ENCODE measurements at regions not wholly inside any gene's neighbourhood (a gene's known extent, or its start where the extent isn't known, plus 50 kb on each side); places are given as distances from the start of the nearest gene placed in this dataset.

GRCh38 chr16:79994418-79994817 is 393.9 kb upstream of the MAF start:
- TF ChIP-seq CTCF (IDR thresholded peaks at IDR 0.05; ENCODE audit: partially characterized antibody, unreplicated experiment), result no peak
- Mint-ChIP-seq H3K9me3 (ENCODE audit: unreplicated experiment) (peaks cover 1% of the 10 kb centered on the region), H3K27me3 (ENCODE audit: unreplicated experiment) (no peaks in the 10 kb centered on the region), H3K36me3 (ENCODE audit: unreplicated experiment) (no peaks in the 10 kb centered on the region), H3K4me3 (ENCODE audit: unreplicated experiment) (no peak overlapping the region), H3K27ac (ENCODE audit: unreplicated experiment) (no peak overlapping the region), H3K4me1 (ENCODE audit: low read depth, unreplicated experiment) (no peaks in the 10 kb centered on the region)
- DNase-seq, result no peak

GRCh38 chr16:79993629-79994209 is 393.2 kb upstream of the MAF start:
- Mint-ChIP-seq H3K9me3 (ENCODE audit: unreplicated experiment) (no peaks in the 10 kb centered on the region), H3K27ac (ENCODE audit: unreplicated experiment) (no peak overlapping the region), H3K4me1 (ENCODE audit: low read depth, unreplicated experiment) (no peaks in the 10 kb centered on the region), H3K4me3 (ENCODE audit: unreplicated experiment) (no peak overlapping the region), H3K27me3 (ENCODE audit: unreplicated experiment) (no peaks in the 10 kb centered on the region), H3K36me3 (ENCODE audit: unreplicated experiment) (no peaks in the 10 kb centered on the region)
- DNase-seq, result no peak
- TF ChIP-seq CTCF (IDR thresholded peaks at IDR 0.05; ENCODE audit: partially characterized antibody, unreplicated experiment), result no peak

GRCh38 chr16:79991969-79992368 is 391.4 kb upstream of the MAF start:
- Mint-ChIP-seq H3K27me3 (ENCODE audit: unreplicated experiment) (no peaks in the 10 kb centered on the region), H3K9me3 (ENCODE audit: unreplicated experiment) (no peaks in the 10 kb centered on the region), H3K27ac (ENCODE audit: unreplicated experiment) (no peak overlapping the region), H3K4me1 (ENCODE audit: low read depth, unreplicated experiment) (no peaks in the 10 kb centered on the region), H3K4me3 (ENCODE audit: unreplicated experiment) (no peak overlapping the region), H3K36me3 (ENCODE audit: unreplicated experiment) (no peaks in the 10 kb centered on the region)
- no peak for DNase-seq
- TF ChIP-seq CTCF (IDR thresholded peaks at IDR 0.05; ENCODE audit: partially characterized antibody, unreplicated experiment), result no peak

GRCh38 chr16:79988721-79989220 is 388.2 kb upstream of the MAF start:
- H3K9me3 Mint-ChIP-seq (ENCODE audit: unreplicated experiment), result no peaks in the 10 kb centered on the region
- H3K27me3 Mint-ChIP-seq (ENCODE audit: unreplicated experiment), result peaks cover 2% of the 10 kb centered on the region
- no peaks in the 10 kb centered on the region for H3K4me1 Mint-ChIP-seq (ENCODE audit: low read depth, unreplicated experiment)
- no peak overlapping the region for H3K27ac Mint-ChIP-seq (ENCODE audit: unreplicated experiment)
- no peak overlapping the region for H3K4me3 Mint-ChIP-seq (ENCODE audit: unreplicated experiment)
- DNase-seq, result no peak
- no peaks in the 10 kb centered on the region for H3K36me3 Mint-ChIP-seq (ENCODE audit: unreplicated experiment)
- TF ChIP-seq CTCF (IDR thresholded peaks at IDR 0.05; ENCODE audit: partially characterized antibody, unreplicated experiment), result no peak

GRCh38 chr16:79988089-79988488 is 387.6 kb upstream of the MAF start:
- Mint-ChIP-seq H3K27ac (ENCODE audit: unreplicated experiment) (no peak overlapping the region), H3K4me3 (ENCODE audit: unreplicated experiment) (no peak overlapping the region), H3K27me3 (ENCODE audit: unreplicated experiment) (peaks cover 2% of the 10 kb centered on the region), H3K9me3 (ENCODE audit: unreplicated experiment) (no peaks in the 10 kb centered on the region), H3K4me1 (ENCODE audit: low read depth, unreplicated experiment) (no peaks in the 10 kb centered on the region), H3K36me3 (ENCODE audit: unreplicated experiment) (no peaks in the 10 kb centered on the region)
- no peak for DNase-seq
- no peak for TF ChIP-seq CTCF (IDR thresholded peaks at IDR 0.05; ENCODE audit: partially characterized antibody, unreplicated experiment)

Measured in glutamatergic neuron (in vitro differentiated cells).